SK-N-SH treated with all-trans-retinoic acid at 6 μM for 48 hours (cell line): ENCODE measurements at regions not wholly inside any gene's neighbourhood (a gene's known extent, or its start where the extent isn't known, plus 50 kb on each side); places are given as distances from the start of the nearest gene placed in this dataset.

Experiments used
- BACH2 ChIP-seq: fragments of 250-450 bp; sonication (Bioruptor Pico); IDR thresholded peaks from 2 replicates; pipeline ENCODE4 v1.9.0; 2021; ENCODE audit warnings: mild to moderate bottlenecking, borderline replicate concordance
- CREB5 ChIP-seq: fragments of 250-450 bp; sonication (Bioruptor Pico); IDR thresholded peaks from 2 replicates; pipeline ENCODE4 v1.5.1; 2020; ENCODE audit warnings: low read depth, mild to moderate bottlenecking, moderate library complexity
- CSDC2 ChIP-seq: fragments of 250-450 bp; sonication (Bioruptor Pico); IDR thresholded peaks from 2 replicates; pipeline ENCODE4 v1.5.0; 2020; ENCODE audit warnings: mild to moderate bottlenecking, moderate library complexity
- CSRNP3 ChIP-seq: fragments of 250-450 bp; sonication (Bioruptor Pico); IDR thresholded peaks from 2 replicates; pipeline ENCODE4 v1.5.1; 2021; ENCODE audit warnings: mild to moderate bottlenecking, moderate library complexity
- ISL1 ChIP-seq: fragments of 250-450 bp; sonication (Bioruptor Pico); IDR thresholded peaks from 2 replicates; pipeline ENCODE4 v2.1.2; 2022; ENCODE audit warnings: mild to moderate bottlenecking, moderate library complexity
- PATZ1 ChIP-seq: fragments of 250-450 bp; sonication (Bioruptor Pico); IDR thresholded peaks from 2 replicates; pipeline ENCODE4 v1.8.0; 2020; ENCODE audit warnings: mild to moderate bottlenecking, moderate library complexity, borderline replicate concordance
- PPARA ChIP-seq: fragments of 250-450 bp; sonication (Bioruptor Pico); IDR thresholded peaks from 2 replicates; pipeline ENCODE4 v1.5.0; 2020; ENCODE audit warnings: mild to moderate bottlenecking, borderline replicate concordance
- RARB ChIP-seq: fragments of 250-450 bp; sonication (Bioruptor Pico); IDR thresholded peaks from 2 replicates; pipeline ENCODE4 v1.8.0; 2021; ENCODE audit warnings: mild to moderate bottlenecking, moderate library complexity
- SNAI2 ChIP-seq: fragments of 250-450 bp; sonication (Bioruptor Pico); IDR thresholded peaks from 2 replicates; pipeline ENCODE4 v1.5.0; 2020; ENCODE audit warnings: mild to moderate bottlenecking, moderate library complexity
- TSHZ2 ChIP-seq: fragments of 250-450 bp; sonication (Bioruptor Pico); IDR thresholded peaks from 2 replicates; pipeline ENCODE4 v1.5.0; 2020; ENCODE audit warnings: mild to moderate bottlenecking, moderate library complexity
- ZC3H10 ChIP-seq: fragments of 250-450 bp; sonication (Bioruptor Pico); IDR thresholded peaks from 2 replicates; pipeline ENCODE4 v1.5.1; 2021; ENCODE audit warnings: mild to moderate bottlenecking, moderate library complexity

GRCh38 chr4:14091966-14092365 lies 464.4 kb upstream of the BOD1L1 start:
- no peak for TF ChIP-seq PATZ1 (CRISPR knock-in tag)
- TF ChIP-seq RARB = no peak
- TF ChIP-seq CSDC2 (CRISPR knock-in tag) = no peak
- TF ChIP-seq CSRNP3 (CRISPR knock-in tag) = no peak
- no peak for TF ChIP-seq PPARA
- TF ChIP-seq ZC3H10 (CRISPR knock-in tag) = no peak
- no peak for TF ChIP-seq CREB5 (CRISPR knock-in tag)
- TF ChIP-seq TSHZ2 (CRISPR knock-in tag) = no peak
- no peak for TF ChIP-seq BACH2 (CRISPR knock-in tag)
- no peak for TF ChIP-seq SNAI2 (CRISPR knock-in tag)
- TF ChIP-seq ISL1 (CRISPR knock-in tag) = no peak
